OCI-LY3 (cell line): ENCODE measurements at regions not wholly inside any gene's neighbourhood (a gene's known extent, or its start where the extent isn't known, plus 50 kb on each side); places are given as distances from the start of the nearest gene placed in this dataset.

ENCODE experiments used
- H2AFZ ChIP-seq: fragments of 200-600, 300-600 bp; shearing (Covaris generic); 2 replicates; pipeline ENCODE4 v1.6.0; 2014; ENCODE audit warnings: antibody characterized with exemption, low read depth, low read length
- H3K27ac ChIP-seq: fragments of 200-600, 300-600 bp; sonication (generic); 2 replicates; pipeline ENCODE4 v1.5.1; 2014; ENCODE audit warnings: mild to moderate bottlenecking, low read length, moderate library complexity, mixed read lengths
- H3K27me3 ChIP-seq: fragments of 200-600, 300-600 bp; sonication (generic); 2 replicates; pipeline ENCODE4 v1.6.1; 2014; ENCODE audit warnings: low read depth, low read length, mixed read lengths
- H3K36me3 ChIP-seq: fragments of 200-600, 300-600 bp; sonication (generic); replicated peaks from 2 replicates; pipeline ENCODE3; 2014; ENCODE audit warnings: low read depth, low read length, mixed read lengths
- H3K4me1 ChIP-seq: fragments of 300-600, 200-600 bp; sonication (generic); 2 replicates; pipeline ENCODE4 v1.6.1; 2014; ENCODE audit warnings: low read length, mixed read lengths
- H3K4me2 ChIP-seq: fragments of 200-600, 300-600 bp; sonication (generic); 2 replicates; pipeline ENCODE4 v1.6.1; 2014; ENCODE audit warnings: low read length, mixed read lengths
- H3K4me3 ChIP-seq: fragments of 300-600, 200-600 bp; sonication (generic); 2 replicates; pipeline ENCODE4 v1.5.1; 2014; ENCODE audit warnings: antibody characterized with exemption, mild to moderate bottlenecking, low read length, moderate library complexity
- H3K79me2 ChIP-seq: fragments of 300-600, 200-600 bp; shearing (Covaris generic); 2 replicates; pipeline ENCODE4 v1.6.1; 2014; ENCODE audit warnings: mild to moderate bottlenecking, low read length, mixed read lengths
- H3K9ac ChIP-seq: fragments of 300-600, 200-600 bp; shearing (Covaris generic); 2 replicates; pipeline ENCODE4 v1.6.0; 2014; ENCODE audit warnings: mild to moderate bottlenecking, low read length, moderate library complexity
- H3K9me3 ChIP-seq: fragments of 200-600, 300-600 bp; shearing (Covaris generic); 2 replicates; pipeline ENCODE4 v1.6.1; 2014; ENCODE audit warnings: low read length, mixed read lengths; ENCODE audit not compliant: insufficient read depth
- H4K20me1 ChIP-seq: fragments of 200-600, 300-600 bp; sonication (generic); 2 replicates; pipeline ENCODE4 v1.6.1; 2016; ENCODE audit warnings: low read length, mixed read lengths; ENCODE audit not compliant: insufficient read depth
- CTCF ChIP-seq: fragments of 200-600, 300-600 bp; sonication (generic); IDR thresholded peaks from 2 replicates; pipeline ENCODE4 v1.5.1; 2014; ENCODE audit warnings: antibody characterized with exemption, low read length, low read depth
- EZH2phosphoT487 ChIP-seq: fragments of 200-600 bp; shearing (Covaris generic); IDR thresholded peaks from 2 replicates; pipeline ENCODE4 v1.6.1; 2018; ENCODE audit warnings: antibody characterized with exemption, mixed run types, low read depth

GRCh38 chr2:147632198-147632597, 212.6 kb upstream of the ACVR2A start:
- H3K4me3 ChIP-seq, result no peak overlapping the region
- peaks cover 76% of the 10 kb centered on the region for H3K4me1 ChIP-seq

GRCh38 chr2:147631294-147631693, 213.5 kb upstream of the ACVR2A start:
- Histone ChIP-seq H2AFZ (no peak overlapping the region), H3K4me1 (peaks cover 67% of the 10 kb centered on the region), H3K9ac (no peak overlapping the region), H3K27me3 (no peaks in the 10 kb centered on the region), H3K4me3 (no peak overlapping the region), H3K27ac (peak overlapping the region; percentile 22; the same call in 1 of the 2 replicates), H3K9me3 (no peaks in the 10 kb centered on the region), H3K79me2 (no peaks in the 10 kb centered on the region), H4K20me1 (no peaks in the 10 kb centered on the region), H3K36me3 (no peaks in the 10 kb centered on the region), H3K4me2 (peak overlapping the region; percentile 15)
- TF ChIP-seq EZH2phosphoT487 (no peak), CTCF (no peak)

More at GRCh38 chr2:147632198-147632597, 212.6 kb upstream of the ACVR2A start:
- Histone ChIP-seq H3K27me3 (no peaks in the 10 kb centered on the region), H3K4me2 (peak overlapping the region; percentile 6; the same call in 1 of the 2 replicates), H3K36me3 (no peaks in the 10 kb centered on the region), H3K9ac (no peak overlapping the region), H3K9me3 (no peaks in the 10 kb centered on the region), H4K20me1 (no peaks in the 10 kb centered on the region), H3K79me2 (no peaks in the 10 kb centered on the region), H2AFZ (no peak overlapping the region), H3K27ac (peak overlapping the region; percentile 22; the same call in 1 of the 2 replicates)
- TF ChIP-seq CTCF (no peak), EZH2phosphoT487 (no peak)

- no peaks in the 10 kb centered on the region for H3K79me2 ChIP-seq
- peak overlapping the region; percentile 15; the same call in 1 of the 2 replicates for H3K4me2 ChIP-seq
- no peaks in the 10 kb centered on the region for H4K20me1 ChIP-seq
- no peaks in the 10 kb centered on the region for H3K36me3 ChIP-seq
- no peaks in the 10 kb centered on the region for H3K27me3 ChIP-seq
- H3K9ac ChIP-seq, result no peak overlapping the region
- no peak overlapping the region for H3K27ac ChIP-seq
- no peaks in the 10 kb centered on the region for H3K9me3 ChIP-seq
- H2AFZ ChIP-seq, result no peak overlapping the region
- no peak overlapping the region for H3K4me3 ChIP-seq
- no peak for TF ChIP-seq EZH2phosphoT487
- no peak for TF ChIP-seq CTCF
- peaks cover 59% of the 10 kb centered on the region for H3K4me1 ChIP-seq
Observed at GRCh38 chr2:147630585-147630984, 214.2 kb upstream of the ACVR2A start.

- Histone ChIP-seq H3K36me3 (no peaks in the 10 kb centered on the region), H4K20me1 (no peaks in the 10 kb centered on the region), H3K9ac (no peak overlapping the region), H3K9me3 (no peaks in the 10 kb centered on the region), H3K4me2 (peak overlapping the region; percentile 59), H3K4me1 (peaks cover 56% of the 10 kb centered on the region), H3K4me3 (no peak overlapping the region), H3K27ac (peak overlapping the region; percentile 56; the same call in 1 of the 2 replicates), H3K79me2 (no peaks in the 10 kb centered on the region), H3K27me3 (no peaks in the 10 kb centered on the region), H2AFZ (no peak overlapping the region)
- TF ChIP-seq EZH2phosphoT487, result no peak
Observed at GRCh38 chr2:147628971-147629421, 215.8 kb upstream of the ACVR2A start.
